Hepatocyte (in vitro differentiated cells): ENCODE measurements at regions not wholly inside any gene's neighbourhood (a gene's known extent, or its start where the extent isn't known, plus 50 kb on each side); places are given as distances from the start of the nearest gene placed in this dataset.

Experiments
- EZH2 ChIP-seq: fragments of 200-600 bp; sonication (generic); IDR thresholded peaks from 2 replicates; pipeline ENCODE4 v1.6.1; 2016; ENCODE audit warnings: antibody characterized with exemption, mild to moderate bottlenecking, borderline replicate concordance
- TF ChIP-seq, protein P1 (sequence below): fragments of 200-600 bp; sonication (generic); IDR thresholded peaks from 2 replicates; pipeline ENCODE4 v1.5.1; 2016; ENCODE audit warnings: antibody characterized with exemption, mild to moderate bottlenecking; ENCODE audit not compliant: poor library complexity

DNA sequence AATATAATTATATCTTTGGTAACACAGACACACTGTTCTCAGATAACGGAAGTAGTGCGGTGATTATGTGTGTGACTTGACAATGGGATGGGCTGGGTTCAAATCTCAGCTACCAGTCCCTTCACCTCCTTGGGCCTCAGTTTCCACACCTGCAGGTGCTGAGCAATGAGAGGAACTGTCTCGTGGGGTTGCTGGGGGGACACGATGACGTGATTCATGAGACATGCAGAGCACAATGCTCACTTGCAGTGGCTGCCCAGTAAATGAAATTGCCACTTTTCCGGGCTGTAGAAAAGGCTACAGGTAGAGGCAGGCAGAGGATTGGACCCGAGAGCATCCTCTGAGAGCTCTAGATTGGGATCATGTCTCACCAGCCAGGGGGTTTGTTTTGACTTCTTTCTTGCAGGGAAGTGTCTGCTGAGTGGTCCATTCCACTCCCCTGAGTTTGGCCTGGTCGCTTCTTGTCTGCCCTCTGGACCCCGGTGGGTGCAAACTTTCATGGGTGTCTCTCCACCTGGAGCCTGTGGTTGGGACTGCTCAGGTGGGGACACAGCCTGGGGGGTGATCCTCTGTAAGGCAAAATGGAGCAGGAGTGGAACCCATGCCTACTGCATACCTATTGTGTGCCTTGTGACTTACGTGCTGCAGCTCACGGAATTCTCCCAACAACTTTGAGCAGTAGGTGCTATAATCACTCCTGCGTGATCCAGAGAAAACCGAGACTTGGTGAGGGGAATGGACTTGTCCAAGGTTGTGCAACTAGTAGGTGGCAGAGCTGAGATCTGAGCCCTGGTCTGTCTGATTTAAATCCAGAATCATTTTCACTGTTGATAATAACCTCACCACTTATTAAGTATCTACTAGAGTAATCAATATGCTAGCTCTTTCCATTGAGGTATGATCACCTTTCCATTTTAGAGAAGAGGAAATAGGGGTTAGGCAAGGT is 147.2 kb downstream of the CEBPB start:
- TF ChIP-seq, protein P1, sequence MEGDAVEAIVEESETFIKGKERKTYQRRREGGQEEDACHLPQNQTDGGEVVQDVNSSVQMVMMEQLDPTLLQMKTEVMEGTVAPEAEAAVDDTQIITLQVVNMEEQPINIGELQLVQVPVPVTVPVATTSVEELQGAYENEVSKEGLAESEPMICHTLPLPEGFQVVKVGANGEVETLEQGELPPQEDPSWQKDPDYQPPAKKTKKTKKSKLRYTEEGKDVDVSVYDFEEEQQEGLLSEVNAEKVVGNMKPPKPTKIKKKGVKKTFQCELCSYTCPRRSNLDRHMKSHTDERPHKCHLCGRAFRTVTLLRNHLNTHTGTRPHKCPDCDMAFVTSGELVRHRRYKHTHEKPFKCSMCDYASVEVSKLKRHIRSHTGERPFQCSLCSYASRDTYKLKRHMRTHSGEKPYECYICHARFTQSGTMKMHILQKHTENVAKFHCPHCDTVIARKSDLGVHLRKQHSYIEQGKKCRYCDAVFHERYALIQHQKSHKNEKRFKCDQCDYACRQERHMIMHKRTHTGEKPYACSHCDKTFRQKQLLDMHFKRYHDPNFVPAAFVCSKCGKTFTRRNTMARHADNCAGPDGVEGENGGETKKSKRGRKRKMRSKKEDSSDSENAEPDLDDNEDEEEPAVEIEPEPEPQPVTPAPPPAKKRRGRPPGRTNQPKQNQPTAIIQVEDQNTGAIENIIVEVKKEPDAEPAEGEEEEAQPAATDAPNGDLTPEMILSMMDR: no peak
- TF ChIP-seq EZH2: no peak
